GM04504 (cell line): ENCODE measurements at regions not wholly inside any gene's neighbourhood (a gene's known extent, or its start where the extent isn't known, plus 50 kb on each side); places are given as distances from the start of the nearest gene placed in this dataset.

Experiments used
- DNase-seq: peaks from one replicate; pipeline ENCODE4 v3.0.0-alpha.2; 2012; ENCODE audit warnings: low read depth

DNA sequence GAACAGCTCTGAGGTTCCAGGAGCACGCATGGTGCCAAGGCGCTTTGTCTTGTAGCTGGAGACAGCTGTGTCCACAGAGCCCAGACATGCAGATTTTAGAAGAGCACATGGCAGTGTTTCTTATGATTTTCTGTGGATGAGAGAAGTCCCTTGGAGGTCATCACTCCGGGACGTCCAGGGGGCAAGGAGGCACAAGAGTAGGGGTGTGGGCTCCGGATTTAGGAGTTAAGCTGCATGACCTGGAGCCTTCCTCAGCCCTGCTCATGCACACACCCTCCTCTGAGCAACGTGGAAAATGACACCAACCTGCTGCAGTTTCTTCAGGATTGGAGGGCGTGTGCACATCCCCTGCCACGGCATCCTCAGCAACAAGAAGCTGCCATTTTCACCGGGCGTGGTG lies 1286.7 kb downstream of the TBC1D22A start:
- DNase-seq = no peak

DNA sequence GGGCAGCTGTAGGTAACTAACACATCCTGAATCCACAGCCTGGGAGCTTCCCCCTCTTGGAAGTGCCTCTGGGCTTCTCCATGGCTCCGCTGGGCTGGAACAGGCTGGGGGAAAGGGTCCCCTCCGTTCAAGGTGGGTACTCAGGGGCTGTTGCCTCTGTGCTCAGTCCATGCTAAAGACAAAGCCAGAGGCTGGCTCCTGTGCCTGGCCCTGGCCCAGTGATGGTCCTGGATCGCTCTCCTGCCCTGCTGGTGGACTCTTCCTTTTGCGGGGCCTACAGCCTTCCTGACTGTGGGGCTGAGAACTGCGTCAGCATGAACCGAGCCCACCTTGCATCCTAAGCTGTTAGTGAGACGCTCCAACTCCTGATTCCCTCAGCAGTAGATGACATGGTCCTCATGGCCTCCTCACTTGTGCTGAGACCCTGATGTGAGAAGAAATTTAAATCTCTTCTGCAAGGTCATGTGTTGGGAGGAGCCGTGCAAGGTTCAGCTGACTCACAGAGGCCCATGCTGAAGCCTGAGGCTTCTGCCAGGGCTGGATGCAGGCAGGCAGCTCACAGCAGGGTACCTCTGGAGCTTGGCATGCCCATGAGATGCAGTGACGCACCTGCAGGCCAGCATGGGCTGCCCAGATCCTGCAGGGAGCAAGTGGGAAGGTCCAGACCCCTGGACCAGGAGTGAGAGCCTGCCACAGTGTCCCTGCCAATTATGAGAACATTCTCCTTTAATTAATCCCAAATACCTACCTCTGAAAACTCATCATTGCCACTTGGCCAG lies 1285.5 kb downstream of the TBC1D22A start:
- no peak for DNase-seq

GRCh38 chr22:48045369-48045768 lies 1282.9 kb downstream of the TBC1D22A start:
- no peak for DNase-seq

DNA sequence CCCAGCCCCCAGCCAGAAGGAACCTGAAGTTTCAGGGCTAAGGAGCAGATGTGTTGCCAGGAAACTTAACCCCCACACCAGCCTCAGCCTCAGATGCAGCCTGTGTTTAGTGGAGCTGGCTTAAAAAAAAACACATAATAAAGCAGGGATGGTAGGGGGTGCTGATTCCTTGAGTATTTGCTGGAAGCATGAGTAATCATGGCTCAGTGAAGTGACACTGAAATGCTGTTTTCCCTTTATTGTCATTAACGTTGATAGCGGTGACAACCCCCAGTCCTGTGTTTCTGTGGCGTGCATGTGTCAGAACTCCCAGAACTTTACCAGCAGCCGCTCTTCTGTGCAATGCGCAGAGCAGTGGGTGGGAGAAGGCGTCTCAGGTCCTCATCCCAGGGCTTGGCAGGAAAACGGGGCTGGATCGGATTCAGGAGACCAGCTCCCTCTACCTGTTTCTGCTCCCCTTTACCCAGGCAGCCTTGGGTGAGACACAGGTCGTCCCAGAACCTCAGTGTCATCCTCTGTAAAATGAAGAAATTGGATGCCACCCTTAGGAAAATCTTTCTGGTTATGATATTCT lies 1282.1 kb downstream of the TBC1D22A start:
- no peak for DNase-seq

- DNase-seq = no peak
These were observed 1281.1 kb downstream of the TBC1D22A start for GRCh38 chr22:48043581-48043980.

DNA sequence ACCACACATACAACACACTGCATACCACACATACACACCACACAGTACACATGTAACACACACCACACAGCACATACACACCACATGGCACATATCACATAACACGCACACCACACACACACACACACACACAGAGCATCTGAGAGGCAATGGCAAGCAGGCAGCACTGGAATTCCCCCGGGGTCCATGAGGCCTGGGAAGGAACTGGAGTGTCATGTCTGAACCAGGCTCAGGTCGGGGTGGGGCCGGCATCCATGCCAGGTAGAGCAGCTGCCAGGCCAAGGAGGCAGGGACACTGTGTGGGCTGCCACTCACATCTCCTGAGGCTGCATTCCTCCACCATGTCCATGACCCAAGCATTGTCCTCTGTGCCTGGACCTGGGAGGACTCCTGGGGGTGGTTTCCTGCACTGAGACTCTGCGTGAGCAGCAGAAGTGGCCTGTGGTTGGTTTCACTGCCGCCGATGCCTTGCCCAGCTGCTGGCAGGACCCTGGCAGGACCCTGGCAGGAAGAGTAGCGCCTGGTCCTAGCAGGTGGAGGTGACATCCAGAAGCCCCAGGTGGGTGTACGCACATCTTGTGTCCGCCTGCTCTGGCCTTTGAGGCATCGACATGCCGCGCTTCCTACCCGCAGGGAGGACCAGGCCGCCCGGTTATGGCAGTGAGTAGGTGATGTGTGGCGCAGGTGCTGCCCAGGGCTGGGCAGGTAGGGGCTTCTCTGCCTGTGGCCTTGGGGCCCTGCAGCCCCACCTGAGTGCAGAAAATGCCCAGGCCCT lies 1280.4 kb downstream of the TBC1D22A start:
- no peak for DNase-seq

DNA sequence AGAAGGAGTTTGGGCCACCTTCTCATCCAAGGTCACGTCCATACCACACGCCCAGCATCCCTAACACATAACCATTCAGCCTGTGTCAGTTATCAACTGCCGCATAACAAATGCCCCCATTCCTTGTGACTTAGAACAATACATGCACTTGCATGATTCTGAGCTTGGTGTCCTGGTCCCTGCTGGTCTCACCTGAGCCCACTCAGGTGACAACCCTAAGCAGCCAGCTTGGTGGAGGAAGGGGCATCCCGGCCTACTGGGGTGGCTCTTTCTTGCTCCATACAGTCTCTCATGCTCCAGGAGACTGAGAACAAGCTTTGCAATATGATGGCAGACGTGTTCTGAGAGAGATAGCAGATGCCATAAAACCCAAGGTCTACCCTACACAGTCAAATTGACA lies 1276.9 kb downstream of the TBC1D22A start:
- no peak for DNase-seq

DNA sequence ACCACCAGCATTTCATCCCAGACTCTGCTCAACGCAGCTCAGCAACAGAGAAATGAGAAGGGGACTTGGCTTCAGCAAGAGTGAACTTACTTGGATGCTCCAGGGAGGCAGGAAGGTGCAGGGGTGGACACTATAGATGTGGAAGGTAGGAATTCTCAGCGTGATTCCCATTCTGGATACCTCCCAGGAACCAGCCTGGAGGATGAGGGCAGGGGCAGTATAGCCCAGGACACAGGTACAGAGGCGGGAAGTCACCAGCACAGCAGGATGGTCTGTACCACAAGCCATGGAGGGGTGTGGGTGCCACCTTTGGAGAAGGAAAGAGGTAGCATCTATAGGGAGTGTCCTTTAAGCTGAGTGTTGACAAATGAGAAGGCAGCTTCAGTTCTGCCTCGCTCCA lies 1275.2 kb downstream of the TBC1D22A start:
- no peak for DNase-seq

DNA sequence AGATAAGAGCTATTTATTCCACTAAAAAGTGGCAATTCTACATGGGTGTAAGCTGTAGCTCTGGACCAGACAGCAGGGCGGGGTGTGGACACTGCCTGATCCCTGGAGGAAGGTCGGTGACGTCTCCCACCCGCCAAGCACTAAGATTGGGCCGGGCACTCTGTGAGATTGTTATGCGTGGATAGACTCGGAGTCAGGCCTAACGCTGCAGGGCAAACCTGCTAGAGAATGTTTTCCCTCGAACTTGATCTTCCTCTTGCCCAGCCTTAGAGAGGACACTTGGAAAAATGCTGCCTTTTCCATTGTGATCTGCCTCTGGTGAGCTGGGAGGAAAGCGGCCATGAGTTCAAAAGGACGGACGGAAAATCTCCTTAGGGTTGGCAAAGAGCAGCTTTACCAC lies 1273.4 kb downstream of the TBC1D22A start:
- DNase-seq = no peak

- no peak for DNase-seq
These were observed 1269.1 kb downstream of the TBC1D22A start for GRCh38 chr22:48031589-48031988.

DNA sequence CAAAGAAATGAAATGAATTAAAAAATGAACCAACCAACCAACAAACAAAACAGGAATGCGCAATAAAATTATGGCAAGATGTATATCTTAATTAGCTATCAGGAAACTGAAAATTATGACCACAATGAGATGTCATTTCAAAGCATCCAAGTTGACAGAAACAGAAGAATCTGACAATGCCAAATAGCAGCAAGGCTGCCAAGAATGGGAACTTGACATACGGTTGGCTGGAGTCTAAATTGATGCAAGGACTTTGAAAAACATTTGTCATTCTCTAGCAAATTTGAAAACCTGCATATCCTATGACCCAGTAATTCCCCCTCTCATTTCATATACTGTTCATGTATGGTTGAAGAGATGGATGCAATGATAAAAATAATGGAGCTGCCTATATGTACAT lies 1262.6 kb downstream of the TBC1D22A start:
- no peak for DNase-seq

DNA sequence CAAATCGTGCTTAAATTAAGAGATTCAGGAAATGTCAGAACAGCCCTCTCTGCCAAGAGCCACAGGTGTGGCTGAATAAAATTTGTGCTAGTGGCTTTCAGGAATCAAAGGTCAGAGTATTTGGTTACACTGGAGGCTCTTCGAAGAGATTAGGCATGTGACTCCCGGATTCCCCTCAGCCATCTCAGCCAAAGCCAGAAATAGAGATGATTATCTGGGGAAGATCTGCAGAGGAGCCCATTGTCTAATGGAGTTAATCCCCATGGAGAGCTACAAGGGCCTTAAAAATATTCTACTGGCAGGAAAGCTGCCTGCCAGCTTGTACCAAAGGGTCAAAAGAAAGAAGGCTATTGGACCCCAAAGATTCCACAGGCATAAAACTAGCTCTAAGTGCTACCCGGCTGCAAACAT lies 1259.5 kb downstream of the TBC1D22A start:
- DNase-seq = no peak

GRCh38 chr22:48018346-48018745 lies 1255.9 kb downstream of the TBC1D22A start:
- DNase-seq = no peak

DNA sequence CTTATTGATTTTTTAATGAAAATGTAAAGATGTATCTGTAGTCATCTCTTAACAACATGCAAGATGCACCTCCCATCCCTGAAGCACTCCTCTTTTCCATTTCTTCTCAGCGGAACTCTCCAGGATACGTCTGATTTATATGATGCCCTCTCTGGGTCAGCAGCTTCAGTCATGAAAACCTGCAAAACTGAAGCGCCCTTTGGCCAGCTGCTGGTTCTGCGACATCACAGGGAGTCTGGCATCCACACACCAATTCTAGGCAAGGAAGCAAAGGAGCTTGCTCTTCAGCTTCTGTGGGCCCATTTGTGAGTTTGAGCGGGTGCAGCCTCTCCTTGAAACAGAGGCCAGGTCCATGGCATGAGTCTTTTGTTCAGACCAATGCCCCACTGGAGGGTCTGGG lies 1253.3 kb downstream of the TBC1D22A start:
- DNase-seq = no peak

- no peak for DNase-seq
These were observed 1242.5 kb downstream of the TBC1D22A start for GRCh38 chr22:48004936-48005335.

GRCh38 chr22:48004038-48004437 lies 1241.6 kb downstream of the TBC1D22A start:
- no peak for DNase-seq

- no peak for DNase-seq
These were observed 1238.7 kb downstream of the TBC1D22A start for GRCh38 chr22:48001101-48001500.

GRCh38 chr22:47997612-47998011 lies 1235.2 kb downstream of the TBC1D22A start:
- DNase-seq = no peak

DNA sequence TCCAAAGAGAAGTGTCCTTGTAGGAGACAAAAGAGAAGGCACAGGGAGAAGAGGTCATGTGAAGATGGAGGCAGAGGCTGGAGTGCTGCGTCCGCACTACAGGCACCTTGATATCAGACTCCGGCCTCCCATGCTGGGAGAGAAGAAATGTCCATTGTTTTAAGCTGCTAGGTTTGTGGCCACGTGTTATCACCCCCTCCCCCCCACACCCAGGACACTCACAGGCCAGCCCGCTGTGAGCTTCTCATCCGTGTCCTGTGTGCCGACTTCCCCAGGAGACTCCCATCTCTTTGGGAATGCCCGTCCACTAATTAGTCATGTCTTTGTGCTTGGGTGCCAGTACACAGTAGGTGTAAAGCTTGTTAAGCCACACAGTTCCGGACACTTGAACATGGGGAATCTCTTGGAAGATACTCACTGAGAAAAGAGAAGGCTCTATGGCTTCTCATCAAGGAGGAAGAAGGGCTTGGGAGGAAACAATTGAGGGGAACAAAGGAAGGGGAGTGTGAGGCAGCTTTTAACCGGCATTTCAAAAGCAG lies 1234.7 kb downstream of the TBC1D22A start:
- DNase-seq = no peak

- no peak for DNase-seq
These were observed 1234.0 kb downstream of the TBC1D22A start for GRCh38 chr22:47996446-47996857.

- no peak for DNase-seq
These were observed 1233.3 kb downstream of the TBC1D22A start for GRCh38 chr22:47995718-47996117.

DNA sequence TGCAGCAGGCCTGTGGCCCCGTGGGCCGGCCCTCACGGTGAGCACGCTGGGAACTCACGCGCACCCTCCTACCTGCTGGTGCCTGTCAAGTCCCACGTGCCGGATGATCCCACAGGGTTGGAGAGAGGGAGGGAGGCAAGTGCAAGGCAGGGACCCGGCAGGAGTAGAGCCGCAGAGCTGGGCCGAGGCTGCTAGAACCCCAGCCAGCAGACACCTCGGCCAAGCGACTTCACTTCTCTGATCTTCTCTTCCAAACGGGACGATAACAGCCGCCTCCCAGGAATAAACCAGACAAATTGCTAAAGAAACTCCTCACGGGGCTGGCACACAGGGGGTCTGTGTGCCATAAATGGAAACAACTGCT lies 1232.8 kb downstream of the TBC1D22A start:
- DNase-seq = no peak
